D721Med (cell line): ENCODE measurements at regions not wholly inside any gene's neighbourhood (a gene's known extent, or its start where the extent isn't known, plus 50 kb on each side); places are given as distances from the start of the nearest gene placed in this dataset.

Source experiments
- DNase-seq: peaks from one replicate; pipeline ENCODE4 v3.0.0; 2011; ENCODE audit warnings: low spot score; ENCODE audit not compliant: insufficient read length
- FAIRE-seq: peaks from 2 replicates; lab custom pipeline; 2011; peaks lifted over from hg19 to GRCh38; lab: Jason Lieb, UNC
- TF ChIP-seq, protein P1 (sequence below): IDR thresholded peaks from 2 replicates; pipeline ENCODE4 v1.5.1; 2012; ENCODE audit warnings: mild to moderate bottlenecking, control low read depth; ENCODE audit not compliant: insufficient read depth; ENCODE audit errors: missing control alignments

DNA sequence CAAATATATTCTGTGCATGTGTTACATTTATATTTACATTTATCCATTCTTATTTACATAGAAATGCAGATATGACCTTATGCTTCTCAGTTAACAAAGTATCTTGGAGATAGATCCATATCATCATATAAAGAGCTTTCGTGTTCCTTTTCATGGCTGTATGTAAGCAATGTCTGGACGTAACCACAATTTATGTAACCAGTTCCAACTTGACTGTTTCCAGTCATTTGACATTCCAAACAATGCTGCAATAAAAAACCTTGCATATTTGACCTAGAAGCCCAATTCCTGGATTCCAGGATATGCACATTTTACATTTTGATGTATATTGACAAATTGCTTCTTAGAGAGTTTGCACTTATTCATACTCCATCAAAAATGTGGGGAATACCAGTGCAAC is 113.7 kb upstream of the F13A1 start:
- no peak for DNase-seq
- TF ChIP-seq, protein P1, sequence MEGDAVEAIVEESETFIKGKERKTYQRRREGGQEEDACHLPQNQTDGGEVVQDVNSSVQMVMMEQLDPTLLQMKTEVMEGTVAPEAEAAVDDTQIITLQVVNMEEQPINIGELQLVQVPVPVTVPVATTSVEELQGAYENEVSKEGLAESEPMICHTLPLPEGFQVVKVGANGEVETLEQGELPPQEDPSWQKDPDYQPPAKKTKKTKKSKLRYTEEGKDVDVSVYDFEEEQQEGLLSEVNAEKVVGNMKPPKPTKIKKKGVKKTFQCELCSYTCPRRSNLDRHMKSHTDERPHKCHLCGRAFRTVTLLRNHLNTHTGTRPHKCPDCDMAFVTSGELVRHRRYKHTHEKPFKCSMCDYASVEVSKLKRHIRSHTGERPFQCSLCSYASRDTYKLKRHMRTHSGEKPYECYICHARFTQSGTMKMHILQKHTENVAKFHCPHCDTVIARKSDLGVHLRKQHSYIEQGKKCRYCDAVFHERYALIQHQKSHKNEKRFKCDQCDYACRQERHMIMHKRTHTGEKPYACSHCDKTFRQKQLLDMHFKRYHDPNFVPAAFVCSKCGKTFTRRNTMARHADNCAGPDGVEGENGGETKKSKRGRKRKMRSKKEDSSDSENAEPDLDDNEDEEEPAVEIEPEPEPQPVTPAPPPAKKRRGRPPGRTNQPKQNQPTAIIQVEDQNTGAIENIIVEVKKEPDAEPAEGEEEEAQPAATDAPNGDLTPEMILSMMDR: no peak
- FAIRE-seq: no peak

DNA sequence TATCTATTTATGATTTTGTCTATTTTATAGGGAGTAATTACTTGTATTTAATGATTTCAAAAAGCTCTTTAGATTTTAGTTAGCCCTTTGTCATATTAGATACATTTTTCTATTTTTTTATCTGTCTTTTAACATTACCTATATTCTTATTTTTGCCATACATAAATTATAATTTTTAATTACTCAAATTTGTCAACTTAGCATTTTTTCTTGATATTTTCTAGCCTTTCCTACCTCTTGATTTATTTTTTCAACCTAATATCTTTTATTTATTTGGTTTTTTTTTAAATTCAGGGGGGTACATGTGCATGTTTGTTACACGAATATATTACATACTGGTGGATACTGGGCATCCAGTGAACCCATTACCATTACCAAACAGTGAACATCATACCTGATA is 114.3 kb upstream of the F13A1 start:
- TF ChIP-seq, protein P1: no peak
- DNase-seq: no peak
- FAIRE-seq: no peak

DNA sequence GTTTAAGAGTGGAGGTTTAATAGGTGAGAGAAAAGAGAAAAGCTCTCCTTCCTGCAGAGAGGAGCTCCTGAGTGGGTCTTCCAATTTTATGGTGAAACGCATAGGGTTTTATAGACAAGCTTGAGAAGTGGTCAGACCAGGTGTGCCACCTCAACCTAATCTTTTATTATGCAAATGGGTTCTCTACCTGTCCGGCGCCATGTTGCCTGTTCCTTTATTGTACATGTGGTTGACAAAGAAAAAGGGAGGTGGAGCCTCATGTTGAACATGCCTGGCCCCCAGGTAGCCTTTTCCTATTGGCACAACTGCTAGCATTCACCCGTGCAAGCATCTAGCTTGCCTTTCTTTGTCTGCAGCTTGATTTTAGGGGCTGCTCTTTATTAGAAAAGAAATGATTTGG is 115.9 kb upstream of the F13A1 start:
- TF ChIP-seq, protein P1: no peak
- DNase-seq (no peak), FAIRE-seq (no peak)

DNA sequence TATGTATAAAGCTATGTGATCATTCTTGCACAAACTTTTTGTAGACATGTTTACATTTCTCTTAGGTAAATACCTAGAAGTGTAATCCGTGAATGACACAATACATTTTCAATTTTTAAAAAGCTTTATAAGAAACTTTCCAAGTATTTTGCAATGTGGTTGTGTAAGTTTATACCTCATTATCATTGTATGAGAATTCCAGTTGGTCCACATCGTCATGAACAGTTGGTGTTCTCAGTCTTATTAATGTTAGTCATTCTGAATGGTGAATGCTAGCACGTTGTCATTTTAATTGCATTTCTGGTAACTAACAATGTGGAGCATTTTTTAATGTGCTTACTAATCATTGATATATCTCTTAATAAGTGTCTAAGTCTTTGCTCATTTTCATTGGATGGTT is 116.5 kb upstream of the F13A1 start:
- no peak for FAIRE-seq
- no peak for DNase-seq
- TF ChIP-seq, protein P1: no peak

DNA sequence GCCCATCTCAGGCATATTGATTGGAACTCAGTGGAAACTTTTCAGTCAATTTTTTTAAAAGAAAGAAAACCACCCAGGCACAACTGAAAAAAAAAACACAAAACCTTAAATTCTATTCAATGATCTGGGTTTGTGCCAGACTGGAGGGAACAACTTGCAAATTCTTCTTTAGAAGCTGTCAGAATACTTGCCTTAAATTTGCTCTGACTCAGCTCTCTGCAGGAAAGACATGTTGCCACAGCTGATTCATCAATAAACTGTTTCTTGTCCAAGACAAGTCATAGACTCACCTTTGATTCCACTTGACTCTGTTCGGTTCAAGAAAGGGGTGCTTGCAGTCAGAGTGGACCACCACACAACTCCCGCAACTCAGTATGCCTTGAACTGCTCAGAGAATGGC is 117.8 kb upstream of the F13A1 start:
- TF ChIP-seq, protein P1: no peak
- no peak for DNase-seq
- no peak for FAIRE-seq

DNA sequence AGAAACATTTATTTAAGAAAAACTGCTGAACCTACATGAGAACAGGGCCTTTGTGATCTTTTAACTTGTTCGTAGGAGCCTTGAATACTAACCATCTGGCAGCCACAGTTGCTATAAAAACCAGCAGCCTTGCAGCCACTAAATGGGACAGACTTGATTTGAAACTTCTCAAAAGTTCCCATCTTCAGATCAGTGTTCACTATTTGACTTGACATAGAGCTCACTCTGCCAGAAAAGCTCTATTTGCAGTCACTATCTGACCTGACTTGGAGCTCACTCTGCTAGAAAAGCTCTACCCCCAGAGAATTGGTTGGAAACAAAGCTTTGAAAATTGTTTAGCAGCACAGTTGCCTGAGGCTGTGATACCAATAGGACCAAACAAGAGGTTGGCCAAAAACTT is 119.3 kb upstream of the F13A1 start:
- no peak for FAIRE-seq
- TF ChIP-seq, protein P1: no peak
- DNase-seq: no peak

DNA sequence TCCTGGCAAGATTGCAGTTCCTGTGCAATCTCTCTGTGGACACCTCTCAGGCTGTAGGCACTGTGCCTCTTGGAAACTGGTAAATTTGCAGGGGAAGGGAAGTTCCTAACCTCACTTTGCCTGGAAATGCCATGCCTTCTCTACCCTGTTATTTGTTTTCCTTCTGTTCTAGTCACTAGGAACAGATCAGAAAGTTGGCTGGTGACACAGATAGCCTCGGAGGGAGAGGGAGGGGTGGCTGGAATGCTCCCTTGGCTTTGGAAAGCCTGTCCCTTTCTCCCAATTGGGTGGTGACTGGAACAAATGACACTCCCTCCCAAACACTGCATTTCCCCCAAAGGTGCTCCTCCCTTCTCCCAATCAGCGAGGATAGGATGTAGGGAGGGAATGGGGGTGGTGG is 131.5 kb upstream of the F13A1 start:
- no peak for DNase-seq
- no peak for FAIRE-seq
- TF ChIP-seq, protein P1: no peak
